T-cell (primary cell): ENCODE measurements at regions not wholly inside any gene's neighbourhood (a gene's known extent, or its start where the extent isn't known, plus 50 kb on each side); places are given as distances from the start of the nearest gene placed in this dataset.
"Not testable (repeated sequence)": the region's sequence is repeated elsewhere in the genome, so short reads cannot be mapped to it uniquely, and the experiment has no call there.

Source experiments
- ATAC-seq, 4 experiments: fragments of 200-7000 bp in 3 of 4; fragments of 150-1000 bp in 1 of 4; cut with Tn5 transposase; replicated peaks in 1 of 4; 1 replicate in 3 of 4; 2 replicates in 1 of 4; pipeline ENCODE4 v1.10.0; 2021; ENCODE audit warnings: moderate library complexity in 3 of 4, mild to moderate bottlenecking in 2 of 4, moderate number of reproducible peaks in 1 of 4
- CTCF ChIA-PET, 2 donors: fragments of 300-600 bp; sonication (Branson Sonifier 250); formaldehyde crosslinking; loops; one replicate each; lab custom pipeline; 2022; ENCODE audit warnings: antibody characterized with exemption in 2 of 2; lab: Charles Lee
- POLR2A ChIA-PET, 2 donors: fragments of 300-600 bp; sonication (Branson Sonifier 250); formaldehyde crosslinking; loops; one replicate each; lab custom pipeline; 2022; ENCODE audit warnings: antibody characterized with exemption in 2 of 2; lab: Charles Lee
- DNase-seq, 35 experiments: peaks; one replicate each; pipeline versions ENCODE4 v3.0.0 to v3.0.0-alpha.2; 2013 to 2023
- H3K27ac ChIP-seq: one replicate; pipeline ENCODE4 v1.5.1; 2013; ENCODE audit warnings: low read length
- H3K27me3 ChIP-seq, 2 experiments: replicated peaks in 1 of 2; 1 replicate in 1 of 2; 2 replicates in 1 of 2; pipeline versions ENCODE4 v1.6.1 to v1.7.0; 2013; ENCODE audit warnings: low read length in 1 of 2, mixed read lengths in 1 of 2; ENCODE audit not compliant: control insufficient read depth in 2 of 2, insufficient read depth in 2 of 2; ENCODE audit errors: extremely low read depth in 1 of 2
- H3K36me3 ChIP-seq, 2 donors: 1 replicate in 1 of 2; 2 replicates in 1 of 2; pipeline versions ENCODE4 v1.6.1 to v1.7.0; 2013; ENCODE audit warnings: low read length in 1 of 2; ENCODE audit not compliant: control insufficient read depth in 2 of 2, insufficient read depth in 1 of 2; ENCODE audit errors: extremely low read depth in 1 of 2
- H3K4me1 ChIP-seq, 2 experiments: 1 replicate in 1 of 2; 2 replicates in 1 of 2; pipeline versions ENCODE4 v1.6.1 to v1.7.0; 2013; ENCODE audit warnings: low read length in 2 of 2, mixed read lengths in 1 of 2; ENCODE audit not compliant: insufficient read depth in 2 of 2, control insufficient read depth in 1 of 2; ENCODE audit errors: extremely low read depth in 1 of 2
- H3K4me3 ChIP-seq, 2 donors: 1 replicate in 1 of 2; 2 replicates in 1 of 2; pipeline versions ENCODE4 v1.5.1 to v1.7.0; 2013; ENCODE audit warnings: mild to moderate bottlenecking in 2 of 2, low read length in 1 of 2, moderate library complexity in 1 of 2; ENCODE audit not compliant: control insufficient read depth in 1 of 2; ENCODE audit errors: extremely low read depth in 1 of 2
- H3K9me3 ChIP-seq: 2 replicates; pipeline ENCODE4 v1.7.0; 2013
- H3K27ac Mint-ChIP-seq, 2 donors: one replicate each; pipeline ENCODE4 v1.8.0; 2020 to 2021; ENCODE audit warnings: mild to moderate bottlenecking in 2 of 2, mixed read lengths in 2 of 2
- H3K27me3 Mint-ChIP-seq, 2 donors: one replicate each; pipeline ENCODE4 v1.8.0; 2021 to 2022; ENCODE audit warnings: mixed read lengths in 2 of 2
- H3K36me3 Mint-ChIP-seq: one replicate; pipeline ENCODE4 v1.8.0; 2021; ENCODE audit warnings: mixed read lengths
- H3K4me1 Mint-ChIP-seq, 3 donors: one replicate each; pipeline ENCODE4 v1.8.0; 2020 to 2022; ENCODE audit warnings: mixed read lengths in 3 of 3, mild to moderate bottlenecking in 1 of 3
- H3K4me3 Mint-ChIP-seq, 3 donors: one replicate each; pipeline ENCODE4 v1.8.0; 2020 to 2022; ENCODE audit warnings: mild to moderate bottlenecking in 3 of 3, mixed read lengths in 3 of 3, moderate library complexity in 3 of 3
- H3K9me3 Mint-ChIP-seq, 3 donors: one replicate each; pipeline ENCODE4 v1.8.0; 2020 to 2022; ENCODE audit warnings: mixed read lengths in 3 of 3
- WGBS: methylation state at CpG from one replicate; pipeline ENCODE4 v1.1.5; 2013; ENCODE audit warnings: missing lambda C conversion rate; ENCODE audit not compliant: insufficient coverage; 5-methylcytosine and 5-hydroxymethylcytosine counted together

- Mint-ChIP-seq H3K27me3 (no peaks in the 10 kb centered on the region), H3K4me3 (no peak overlapping the region), H3K27ac (no peak overlapping the region), H3K4me1 (peaks cover 0 to 7% (median 0%) of the 10 kb centered on the region in 3 donors), H3K36me3 (peaks cover 6% of the 10 kb centered on the region), H3K9me3 (no peaks in the 10 kb centered on the region)
- WGBS, result no CpG with 5 or more reads among the region's 2 CpGs
- H3K27me3 ChIP-seq, result no peaks in the 10 kb centered on the region
- ATAC-seq (no peak), DNase-seq (no peak)
- CTCF ChIA-PET, result no interaction called here
- H3K36me3 ChIP-seq, result no peaks in the 10 kb centered on the region
- POLR2A ChIA-PET, result no interaction called here
- no peaks in the 10 kb centered on the region for H3K9me3 ChIP-seq
- no peak overlapping the region for H3K27ac ChIP-seq
- H3K4me3 ChIP-seq, result no peak overlapping the region
- no peaks in the 10 kb centered on the region for H3K4me1 ChIP-seq
These were observed 335.1 kb downstream of the SV2B start for GRCh38 chr15:91435113-91435512.

GRCh38 chr15:91444656-91445055 lies 344.6 kb downstream of the SV2B start:
- no peak overlapping the region for H3K4me3 Mint-ChIP-seq
- CTCF ChIA-PET, result no interaction called here
- no CpG with 5 or more reads among the region's 3 CpGs for WGBS
- DNase-seq (no peak), ATAC-seq (no peak)
- no peaks in the 10 kb centered on the region for H3K27me3 Mint-ChIP-seq
- H3K9me3 Mint-ChIP-seq, result peaks cover 5 to 12% (median 10%) of the 10 kb centered on the region in 3 donors
- Histone ChIP-seq H3K9me3 (peaks cover 2% of the 10 kb centered on the region), H3K36me3 (no peaks in the 10 kb centered on the region), H3K4me3 (no peak overlapping the region), H3K27ac (no peak overlapping the region), H3K27me3 (no peaks in the 10 kb centered on the region), H3K4me1 (peaks cover 0 to 4% of the 10 kb centered on the region in 2 experiments)
- no peak overlapping the region for H3K27ac Mint-ChIP-seq
- peaks cover 11% of the 10 kb centered on the region for H3K36me3 Mint-ChIP-seq
- POLR2A ChIA-PET, result no interaction called here
- H3K4me1 Mint-ChIP-seq, result peaks cover 8 to 18% (median 10%) of the 10 kb centered on the region in 3 donors

- Mint-ChIP-seq H3K27me3 (no peaks in the 10 kb centered on the region), H3K4me1 (peaks cover 8 to 18% (median 10%) of the 10 kb centered on the region in 3 donors), H3K9me3 (peaks cover 5 to 12% (median 10%) of the 10 kb centered on the region in 3 donors), H3K4me3 (no peak overlapping the region), H3K36me3 (peaks cover 11% of the 10 kb centered on the region), H3K27ac (no peak overlapping the region)
- peaks cover 0 to 4% of the 10 kb centered on the region in 2 experiments for H3K4me1 ChIP-seq
- H3K27ac ChIP-seq, result no peak overlapping the region
- ATAC-seq, result no peak
- peaks cover 2% of the 10 kb centered on the region for H3K9me3 ChIP-seq
- ChIA-PET POLR2A (no interaction called here), CTCF (interaction anchor here in 1 of 2 donors (1.4 kb wide), 1 partner anchor 9 kb away, joined by 3 read pairs; no protein-coding TSS in a partner anchor)
- no peak for DNase-seq
- 14% methylated on average over 1 of the region's 3 CpGs for whole genome bisulfite sequencing
- no peak overlapping the region for H3K4me3 ChIP-seq
- no peaks in the 10 kb centered on the region for H3K27me3 ChIP-seq
- H3K36me3 ChIP-seq, result no peaks in the 10 kb centered on the region
These were observed 345.7 kb downstream of the SV2B start for GRCh38 chr15:91445695-91446228.

GRCh38 chr15:91447991-91448644 lies 348.1 kb downstream of the SV2B start:
- peaks cover 18 to 31% (median 22%) of the 10 kb centered on the region in 3 donors for H3K4me1 Mint-ChIP-seq
- peak in 3 of 4 experiments; percentile 65 to 81 (median 68) for ATAC-seq
- WGBS, result no CpG with 5 or more reads among the region's 3 CpGs
- Histone ChIP-seq H3K4me3 (no peak overlapping the region), H3K27me3 (no peaks in the 10 kb centered on the region), H3K36me3 (no peaks in the 10 kb centered on the region), H3K4me1 (peaks cover 0 to 8% of the 10 kb centered on the region in 2 experiments), H3K27ac (no peak overlapping the region), H3K9me3 (no peaks in the 10 kb centered on the region)
- POLR2A ChIA-PET, result no interaction called here
- H3K27ac Mint-ChIP-seq, result peak overlapping the region in 1 of 2 donors; percentile 12
- H3K4me3 Mint-ChIP-seq, result no peak overlapping the region
- H3K27me3 Mint-ChIP-seq, result peaks cover 0 to 2% of the 10 kb centered on the region in 2 donors
- no peaks in the 10 kb centered on the region for H3K36me3 Mint-ChIP-seq
- DNase-seq, result peak in 4 of 35 experiments; percentile 4 to 27 (median 22)
- CTCF ChIA-PET, result no interaction called here
- peaks cover 5 to 14% (median 11%) of the 10 kb centered on the region in 3 donors for H3K9me3 Mint-ChIP-seq

GRCh38 chr15:91453376-91453775 lies 353.3 kb downstream of the SV2B start:
- H3K9me3 Mint-ChIP-seq, result peaks cover 15 to 33% (median 16%) of the 10 kb centered on the region in 3 donors
- WGBS, result no CpG with 5 or more reads among the region's 3 CpGs
- ATAC-seq, H3K36me3 Mint-ChIP-seq, H3K27me3 Mint-ChIP-seq, H3K4me3 ChIP-seq, H3K9me3 ChIP-seq, H3K36me3 ChIP-seq, H3K27me3 ChIP-seq, POLR2A ChIA-PET: not testable (repeated sequence)
- H3K4me3 Mint-ChIP-seq, result peak overlapping the region; percentile 11 to 43 (median 28)
- Histone ChIP-seq H3K27ac (peak overlapping the region; percentile 39), H3K4me1 (peaks cover 0 to 14% of the 10 kb centered on the region in 2 experiments)
- peak in 1 of 35 experiments; percentile 12 for DNase-seq
- H3K4me1 Mint-ChIP-seq, result peaks cover 24 to 51% (median 30%) of the 10 kb centered on the region in 3 donors
- CTCF ChIA-PET, result interaction anchor here in 1 of 2 donors (0.7 to 1.7 kb wide), 2 partner anchors 151 to 181 kb away, joined by 3 read pairs; no protein-coding TSS in a partner anchor
- peak overlapping the region; percentile 82 to 84 for H3K27ac Mint-ChIP-seq

- H3K36me3 Mint-ChIP-seq, result peaks cover 5% of the 10 kb centered on the region
- Histone ChIP-seq H3K27ac (no peak overlapping the region), H3K27me3 (peaks cover 0 to 3% of the 10 kb centered on the region in 2 experiments), H3K4me3 (no peak overlapping the region), H3K36me3 (no peaks in the 10 kb centered on the region), H3K9me3 (no peaks in the 10 kb centered on the region), H3K4me1 (peaks cover 0 to 14% of the 10 kb centered on the region in 2 experiments)
- ATAC-seq (no peak), DNase-seq (no peak)
- ChIA-PET CTCF (no interaction called here), POLR2A (interaction anchor here in 1 of 2 donors (0.6 to 1.1 kb wide), 2 partner anchors 13 to 330 kb away, joined by 3 read pairs; no protein-coding TSS in a partner anchor)
- H3K27ac Mint-ChIP-seq, result peak overlapping the region in 1 of 2 donors; percentile 53
- H3K4me3 Mint-ChIP-seq, result no peak overlapping the region
- H3K27me3 Mint-ChIP-seq, result peaks cover 0 to 2% of the 10 kb centered on the region in 2 donors
- H3K9me3 Mint-ChIP-seq, result peaks cover 12 to 29% (median 16%) of the 10 kb centered on the region in 3 donors
- H3K4me1 Mint-ChIP-seq, result peaks cover 22 to 46% (median 28%) of the 10 kb centered on the region in 3 donors
- WGBS, result 100% methylated on average over 4 of the region's 7 CpGs
These were observed 356.2 kb downstream of the SV2B start for GRCh38 chr15:91456251-91456718.
